ENCODE measurements at regions not wholly inside any gene's neighbourhood (a gene's known extent, or its start where the extent isn't known, plus 50 kb on each side); places are given as distances from the start of the nearest gene placed in this dataset.

- DNase-seq, result no peak
These were observed 588.1 kb upstream of the SEMA3D start for GRCh38 chr7:85774986-85775385.

GRCh38 chr7:85773116-85773728 lies 586.4 kb upstream of the SEMA3D start:
- no peak for DNase-seq

GRCh38 chr7:85771516-85771915 lies 584.7 kb upstream of the SEMA3D start:
- DNase-seq, result no peak

GRCh38 chr7:85770332-85770731 lies 583.5 kb upstream of the SEMA3D start:
- no peak for DNase-seq

GRCh38 chr7:85765698-85766298 lies 578.9 kb upstream of the SEMA3D start:
- peak in 1 of 2 experiments; percentile 39 for DNase-seq

GRCh38 chr7:85764034-85764433 lies 577.2 kb upstream of the SEMA3D start:
- no peak for DNase-seq

- DNase-seq, result no peak
These were observed 570.5 kb upstream of the SEMA3D start for GRCh38 chr7:85757348-85757747.

GRCh38 chr7:85750454-85750949 lies 563.6 kb upstream of the SEMA3D start:
- DNase-seq, result peak; percentile 17 to 25

- no peak for DNase-seq
These were observed 563.0 kb upstream of the SEMA3D start for GRCh38 chr7:85749696-85750453.

GRCh38 chr7:85748861-85749260 lies 562.0 kb upstream of the SEMA3D start:
- no peak for DNase-seq

- DNase-seq, result no peak
These were observed 550.6 kb upstream of the SEMA3D start for GRCh38 chr7:85737426-85737825.

- no peak for DNase-seq
These were observed 549.2 kb upstream of the SEMA3D start for GRCh38 chr7:85736085-85736484.

GRCh38 chr7:85734823-85735222 lies 548.0 kb upstream of the SEMA3D start:
- peak in 1 of 2 experiments; percentile 66 for DNase-seq

GRCh38 chr7:85733169-85733915 lies 546.5 kb upstream of the SEMA3D start:
- no peak for DNase-seq

- DNase-seq, result peak; percentile 52 to 78
These were observed 543.2 kb upstream of the SEMA3D start for GRCh38 chr7:85730012-85730411.

GRCh38 chr7:85725026-85725425 lies 538.2 kb upstream of the SEMA3D start:
- no peak for DNase-seq

GRCh38 chr7:85719981-85720953 lies 533.4 kb upstream of the SEMA3D start:
- DNase-seq, result peak in 1 of 2 experiments; percentile 45

GRCh38 chr7:85716353-85716752 lies 529.5 kb upstream of the SEMA3D start:
- no peak for DNase-seq

- no peak for DNase-seq
These were observed 528.1 kb upstream of the SEMA3D start for GRCh38 chr7:85714951-85715350.

- no peak for DNase-seq
These were observed 527.3 kb upstream of the SEMA3D start for GRCh38 chr7:85714043-85714578.

GRCh38 chr7:85713171-85713570 lies 526.3 kb upstream of the SEMA3D start:
- DNase-seq, result no peak

- DNase-seq, result no peak
These were observed 525.0 kb upstream of the SEMA3D start for GRCh38 chr7:85711894-85712293.

Data from NCI-H2081 (cell line).